ENCODE measurements at regions not wholly inside any gene's neighbourhood (a gene's known extent, or its start where the extent isn't known, plus 50 kb on each side); places are given as distances from the start of the nearest gene placed in this dataset.

DNA sequence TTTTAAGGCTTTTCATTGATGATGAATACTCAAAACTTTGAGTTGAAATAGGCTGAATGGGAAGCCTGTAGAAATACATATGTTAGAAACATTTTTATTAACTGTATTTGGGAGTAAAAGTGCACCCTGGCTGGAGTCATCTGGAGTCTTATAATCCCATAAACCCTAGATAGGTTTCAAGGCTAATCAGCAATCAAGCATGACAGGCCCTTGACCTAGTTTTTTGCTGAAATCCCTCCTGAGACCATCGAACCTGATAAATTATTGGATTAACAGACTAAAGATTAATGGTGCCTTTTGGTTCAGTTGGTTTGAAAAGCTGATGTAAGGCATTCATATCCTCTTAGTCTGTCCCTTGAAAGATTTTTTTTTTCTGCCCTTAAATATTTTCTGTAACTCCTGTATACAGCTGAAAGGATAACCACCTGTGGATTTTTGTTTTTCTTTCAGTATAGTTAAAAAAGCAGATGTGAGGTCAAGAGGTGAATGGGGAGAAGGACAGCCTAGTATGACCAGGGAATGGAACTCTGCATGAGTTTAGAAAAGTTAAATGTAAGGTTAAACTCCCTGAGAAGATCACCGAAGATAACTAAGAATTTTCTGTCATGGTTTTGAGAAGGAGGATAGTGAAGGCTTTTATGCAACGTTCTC lies 69.4 kb upstream of the STXBP5L start:
- ChIA-PET CTCF (no interaction called here), POLR2A (no interaction called here)
- TF ChIP-seq, protein P1, sequence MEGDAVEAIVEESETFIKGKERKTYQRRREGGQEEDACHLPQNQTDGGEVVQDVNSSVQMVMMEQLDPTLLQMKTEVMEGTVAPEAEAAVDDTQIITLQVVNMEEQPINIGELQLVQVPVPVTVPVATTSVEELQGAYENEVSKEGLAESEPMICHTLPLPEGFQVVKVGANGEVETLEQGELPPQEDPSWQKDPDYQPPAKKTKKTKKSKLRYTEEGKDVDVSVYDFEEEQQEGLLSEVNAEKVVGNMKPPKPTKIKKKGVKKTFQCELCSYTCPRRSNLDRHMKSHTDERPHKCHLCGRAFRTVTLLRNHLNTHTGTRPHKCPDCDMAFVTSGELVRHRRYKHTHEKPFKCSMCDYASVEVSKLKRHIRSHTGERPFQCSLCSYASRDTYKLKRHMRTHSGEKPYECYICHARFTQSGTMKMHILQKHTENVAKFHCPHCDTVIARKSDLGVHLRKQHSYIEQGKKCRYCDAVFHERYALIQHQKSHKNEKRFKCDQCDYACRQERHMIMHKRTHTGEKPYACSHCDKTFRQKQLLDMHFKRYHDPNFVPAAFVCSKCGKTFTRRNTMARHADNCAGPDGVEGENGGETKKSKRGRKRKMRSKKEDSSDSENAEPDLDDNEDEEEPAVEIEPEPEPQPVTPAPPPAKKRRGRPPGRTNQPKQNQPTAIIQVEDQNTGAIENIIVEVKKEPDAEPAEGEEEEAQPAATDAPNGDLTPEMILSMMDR (IDR thresholded peaks at IDR 0.05) = no peak
- no peaks in the 10 kb centered on the region for H3K36me3 Mint-ChIP-seq (ENCODE audit: low read depth)
- no peaks in the 10 kb centered on the region for H3K9me3 Mint-ChIP-seq
- DNase-seq (no peak), ATAC-seq (no peak)
- H3K4me1 Mint-ChIP-seq (ENCODE audit: low read depth) = no peaks in the 10 kb centered on the region
- H3K27ac Mint-ChIP-seq = no peak overlapping the region
- peaks cover 7% of the 10 kb centered on the region for H3K27me3 Mint-ChIP-seq
- H3K4me3 Mint-ChIP-seq = no peak overlapping the region
- intact Hi-C loops (cut with micrococcal nuclease) = no loop called here

DNA sequence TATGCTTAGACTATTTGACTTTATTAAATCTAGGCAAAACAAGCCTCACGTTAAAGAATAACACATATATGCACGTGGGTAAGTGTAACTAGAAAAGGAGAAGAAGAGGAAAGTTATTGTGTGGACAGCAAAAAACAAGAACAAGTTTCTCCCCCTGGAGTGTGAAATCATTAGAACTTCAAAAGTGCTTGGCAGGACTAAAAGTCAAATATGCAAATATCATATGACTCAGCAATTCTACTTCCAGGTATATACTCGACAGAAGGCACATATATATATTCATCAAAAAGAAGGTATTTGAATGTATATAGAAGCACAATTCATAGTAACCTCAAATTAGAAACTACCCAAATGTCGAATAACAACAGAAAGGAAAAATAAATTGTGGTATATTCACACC lies 68.9 kb upstream of the STXBP5L start:
- POLR2A ChIA-PET = no interaction called here
- Mint-ChIP-seq H3K4me1 (ENCODE audit: low read depth) (no peaks in the 10 kb centered on the region), H3K36me3 (ENCODE audit: low read depth) (no peaks in the 10 kb centered on the region), H3K4me3 (no peak overlapping the region), H3K27ac (no peak overlapping the region), H3K27me3 (peaks cover 7% of the 10 kb centered on the region), H3K9me3 (no peaks in the 10 kb centered on the region)
- TF ChIP-seq, protein P1 (IDR thresholded peaks at IDR 0.05) = no peak
- CTCF ChIA-PET = no interaction called here
- intact Hi-C loops (cut with micrococcal nuclease) = no loop called here
- ATAC-seq = no peak
- no peak for DNase-seq

DNA sequence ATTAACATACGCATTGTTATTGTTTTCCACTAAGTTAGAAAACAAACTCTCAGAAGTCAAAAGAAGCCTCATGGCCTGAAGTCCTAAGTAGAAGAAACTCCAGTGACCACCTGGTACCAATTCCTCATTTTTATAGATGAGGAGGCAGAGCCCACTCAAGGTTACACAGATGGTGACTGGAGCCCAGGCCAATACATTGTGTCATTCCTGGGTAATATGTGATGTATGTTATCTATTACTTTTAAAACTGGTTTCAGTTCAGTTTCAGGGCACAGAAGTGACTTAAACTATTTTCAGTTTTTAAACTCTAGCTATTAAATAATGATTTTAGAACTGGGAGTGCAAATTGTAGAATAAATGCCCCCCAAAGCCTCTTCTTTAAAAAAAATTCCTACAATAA lies 66.7 kb upstream of the STXBP5L start:
- intact Hi-C loops (cut with micrococcal nuclease) = no loop called here
- TF ChIP-seq, protein P1 (IDR thresholded peaks at IDR 0.05) = no peak
- no peak overlapping the region for H3K4me3 Mint-ChIP-seq
- no peaks in the 10 kb centered on the region for H3K4me1 Mint-ChIP-seq (ENCODE audit: low read depth)
- H3K27me3 Mint-ChIP-seq = peaks cover 5% of the 10 kb centered on the region
- H3K9me3 Mint-ChIP-seq = no peaks in the 10 kb centered on the region
- POLR2A ChIA-PET = no interaction called here
- H3K27ac Mint-ChIP-seq = no peak overlapping the region
- ATAC-seq (no peak), DNase-seq (no peak)
- no peaks in the 10 kb centered on the region for H3K36me3 Mint-ChIP-seq (ENCODE audit: low read depth)
- CTCF ChIA-PET = no interaction called here

DNA sequence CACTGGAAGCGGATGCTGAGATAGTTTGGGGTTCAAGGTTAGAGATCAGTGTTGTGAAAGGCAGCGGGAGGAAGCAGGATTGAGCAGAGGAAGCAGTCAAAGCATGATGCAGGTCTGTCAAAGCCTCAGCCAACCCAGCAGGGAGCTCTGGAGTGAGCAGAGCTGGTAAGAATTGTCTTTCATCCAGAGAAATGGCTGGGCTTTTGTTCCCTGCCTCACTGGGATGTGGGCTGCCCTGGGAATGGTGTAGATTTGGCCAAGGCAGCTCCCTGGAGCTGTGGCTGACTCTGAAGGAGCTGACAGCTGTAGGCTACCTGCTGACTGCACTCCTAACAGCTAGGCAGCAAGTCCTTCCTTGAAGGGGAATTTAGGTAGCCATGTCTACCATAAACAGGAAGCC lies 61.9 kb upstream of the STXBP5L start:
- peaks cover 10% of the 10 kb centered on the region for H3K27me3 Mint-ChIP-seq
- ATAC-seq = no peak
- intact Hi-C loops (cut with micrococcal nuclease) = no loop called here
- no peak for DNase-seq
- CTCF ChIA-PET = no interaction called here
- TF ChIP-seq, protein P1 (IDR thresholded peaks at IDR 0.05) = no peak
- H3K9me3 Mint-ChIP-seq = no peaks in the 10 kb centered on the region
- POLR2A ChIA-PET = no interaction called here
- H3K27ac Mint-ChIP-seq = no peak overlapping the region
- H3K4me3 Mint-ChIP-seq = no peak overlapping the region
- H3K4me1 Mint-ChIP-seq (ENCODE audit: low read depth) = no peaks in the 10 kb centered on the region
- no peaks in the 10 kb centered on the region for H3K36me3 Mint-ChIP-seq (ENCODE audit: low read depth)

DNA sequence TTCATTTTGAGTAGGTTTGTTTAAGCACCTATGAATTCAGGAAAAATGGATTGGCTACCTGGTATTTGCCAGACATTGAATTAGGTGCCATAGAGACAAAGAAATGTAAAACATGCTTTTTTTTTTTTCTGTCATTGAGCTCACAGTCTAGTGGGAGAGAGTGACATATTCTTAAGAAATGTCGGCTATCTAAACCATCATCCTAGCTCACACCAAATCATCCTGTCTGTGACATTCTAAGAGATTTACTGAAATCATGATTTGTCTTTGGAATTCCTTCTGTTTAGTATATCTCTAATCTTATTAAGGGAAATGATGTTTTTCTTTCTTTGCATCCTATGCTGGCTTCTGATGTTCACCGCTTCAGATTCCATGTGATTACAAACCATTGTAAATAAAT lies 59.5 kb upstream of the STXBP5L start:
- Mint-ChIP-seq H3K4me3 (no peak overlapping the region), H3K27me3 (peaks cover 10% of the 10 kb centered on the region), H3K27ac (no peak overlapping the region), H3K9me3 (no peaks in the 10 kb centered on the region), H3K4me1 (ENCODE audit: low read depth) (no peaks in the 10 kb centered on the region), H3K36me3 (ENCODE audit: low read depth) (no peaks in the 10 kb centered on the region)
- ChIA-PET CTCF (no interaction called here), POLR2A (no interaction called here)
- ATAC-seq = no peak
- intact Hi-C loops (cut with micrococcal nuclease) = no loop called here
- DNase-seq = no peak
- TF ChIP-seq, protein P1 (IDR thresholded peaks at IDR 0.05) = no peak

Data from activated CD8-positive, alpha-beta T cell treated with anti-CD3 and anti-CD28 coated beads for 36 hours (primary cell).